ENCODE measurements at regions not wholly inside any gene's neighbourhood (a gene's known extent, or its start where the extent isn't known, plus 50 kb on each side); places are given as distances from the start of the nearest gene placed in this dataset.

DNA sequence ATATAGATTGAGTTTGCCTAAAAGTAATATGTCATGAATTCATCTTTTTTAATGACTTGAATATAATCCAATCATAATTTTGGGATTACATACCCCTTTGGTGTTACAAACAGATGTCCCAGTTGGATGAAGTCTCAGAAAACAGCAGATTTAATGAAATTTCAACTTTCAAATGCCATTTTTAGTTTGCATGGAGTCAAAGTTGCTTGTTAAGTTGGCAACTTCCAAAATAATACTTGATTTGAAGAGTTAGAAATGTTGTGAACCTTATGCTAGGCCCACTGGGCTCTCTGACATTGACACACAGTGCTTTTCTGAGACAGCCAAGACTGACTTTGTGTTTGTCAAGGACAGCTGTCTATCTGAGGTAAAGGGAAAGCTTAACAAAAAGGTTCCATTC is 248.1 kb downstream of the KIF20B start:
- Histone ChIP-seq H4K20me1 (ENCODE audit: low read depth, low read length) (no peaks in the 10 kb centered on the region), H3K9me2 (replicated peaks; ENCODE audit: insufficient read depth, low read length) (no peaks in the 10 kb centered on the region), H3F3A (ENCODE audit: insufficient read depth) (no peaks in the 10 kb centered on the region), H3K36me3 (ENCODE audit: low read length) (no peaks in the 10 kb centered on the region), H3K79me2 (ENCODE audit: insufficient read depth, low read length) (no peaks in the 10 kb centered on the region), H3K27ac (ENCODE audit: low read depth, low read length) (no peak overlapping the region), H2AFZ (ENCODE audit: low read depth, low read length, severe bottlenecking) (no peak overlapping the region), H3K4me2 (ENCODE audit: low read depth, low read length, poor library complexity, severe bottlenecking) (no peak overlapping the region), H3K27me3 (ENCODE audit: low read length) (no peaks in the 10 kb centered on the region), H3K4me3 (ENCODE audit: insufficient read depth, low read length, poor library complexity, severe bottlenecking) (no peak overlapping the region), H3K9me3 (ENCODE audit: insufficient read depth, low read length) (no peaks in the 10 kb centered on the region), H3K9ac (ENCODE audit: low read length) (no peak overlapping the region)
- TF ChIP-seq, protein P1, sequence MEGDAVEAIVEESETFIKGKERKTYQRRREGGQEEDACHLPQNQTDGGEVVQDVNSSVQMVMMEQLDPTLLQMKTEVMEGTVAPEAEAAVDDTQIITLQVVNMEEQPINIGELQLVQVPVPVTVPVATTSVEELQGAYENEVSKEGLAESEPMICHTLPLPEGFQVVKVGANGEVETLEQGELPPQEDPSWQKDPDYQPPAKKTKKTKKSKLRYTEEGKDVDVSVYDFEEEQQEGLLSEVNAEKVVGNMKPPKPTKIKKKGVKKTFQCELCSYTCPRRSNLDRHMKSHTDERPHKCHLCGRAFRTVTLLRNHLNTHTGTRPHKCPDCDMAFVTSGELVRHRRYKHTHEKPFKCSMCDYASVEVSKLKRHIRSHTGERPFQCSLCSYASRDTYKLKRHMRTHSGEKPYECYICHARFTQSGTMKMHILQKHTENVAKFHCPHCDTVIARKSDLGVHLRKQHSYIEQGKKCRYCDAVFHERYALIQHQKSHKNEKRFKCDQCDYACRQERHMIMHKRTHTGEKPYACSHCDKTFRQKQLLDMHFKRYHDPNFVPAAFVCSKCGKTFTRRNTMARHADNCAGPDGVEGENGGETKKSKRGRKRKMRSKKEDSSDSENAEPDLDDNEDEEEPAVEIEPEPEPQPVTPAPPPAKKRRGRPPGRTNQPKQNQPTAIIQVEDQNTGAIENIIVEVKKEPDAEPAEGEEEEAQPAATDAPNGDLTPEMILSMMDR (IDR thresholded peaks at IDR 0.05; ENCODE audit: insufficient read depth, low read length, poor library complexity, severe bottlenecking), result no peak
- TF ChIP-seq EZH2phosphoT487 (conservative IDR thresholded peaks at IDR 0.05; ENCODE audit: low read length), result no peak

DNA sequence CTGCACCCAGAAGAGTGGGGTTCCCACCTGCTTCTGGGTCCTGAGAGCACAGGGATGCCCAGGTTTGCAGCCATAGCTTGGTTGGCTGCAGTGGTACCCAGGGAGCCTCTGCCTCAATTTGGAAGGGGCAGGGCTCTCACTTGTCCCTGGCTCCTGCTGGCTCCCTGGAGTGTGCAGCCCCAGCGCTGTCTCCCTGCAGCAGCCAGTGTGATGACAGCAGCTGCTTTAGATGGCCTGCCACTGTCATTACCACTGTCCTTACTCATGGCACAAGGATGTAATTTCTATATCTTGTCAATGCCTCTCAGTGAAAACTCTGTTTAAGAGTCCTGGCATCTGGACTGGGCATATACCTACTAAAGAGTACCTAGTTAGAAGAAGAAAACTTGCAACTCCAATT is 250.9 kb downstream of the KIF20B start:
- Histone ChIP-seq H3F3A (ENCODE audit: insufficient read depth) (no peaks in the 10 kb centered on the region), H3K36me3 (ENCODE audit: low read length) (no peaks in the 10 kb centered on the region), H4K20me1 (ENCODE audit: low read depth, low read length) (no peaks in the 10 kb centered on the region), H3K27me3 (ENCODE audit: low read length) (no peaks in the 10 kb centered on the region), H3K79me2 (ENCODE audit: insufficient read depth, low read length) (no peaks in the 10 kb centered on the region), H3K9me2 (replicated peaks; ENCODE audit: insufficient read depth, low read length) (no peaks in the 10 kb centered on the region), H2AFZ (ENCODE audit: low read depth, low read length, severe bottlenecking) (no peak overlapping the region), H3K9me3 (ENCODE audit: insufficient read depth, low read length) (no peaks in the 10 kb centered on the region), H3K4me2 (ENCODE audit: low read depth, low read length, poor library complexity, severe bottlenecking) (no peak overlapping the region), H3K4me3 (ENCODE audit: insufficient read depth, low read length, poor library complexity, severe bottlenecking) (no peak overlapping the region), H3K9ac (ENCODE audit: low read length) (no peak overlapping the region), H3K27ac (ENCODE audit: low read depth, low read length) (no peak overlapping the region)
- TF ChIP-seq EZH2phosphoT487 (conservative IDR thresholded peaks at IDR 0.05; ENCODE audit: low read length), result no peak
- TF ChIP-seq, protein P1 (IDR thresholded peaks at IDR 0.05; ENCODE audit: insufficient read depth, low read length, poor library complexity, severe bottlenecking), result no peak

DNA sequence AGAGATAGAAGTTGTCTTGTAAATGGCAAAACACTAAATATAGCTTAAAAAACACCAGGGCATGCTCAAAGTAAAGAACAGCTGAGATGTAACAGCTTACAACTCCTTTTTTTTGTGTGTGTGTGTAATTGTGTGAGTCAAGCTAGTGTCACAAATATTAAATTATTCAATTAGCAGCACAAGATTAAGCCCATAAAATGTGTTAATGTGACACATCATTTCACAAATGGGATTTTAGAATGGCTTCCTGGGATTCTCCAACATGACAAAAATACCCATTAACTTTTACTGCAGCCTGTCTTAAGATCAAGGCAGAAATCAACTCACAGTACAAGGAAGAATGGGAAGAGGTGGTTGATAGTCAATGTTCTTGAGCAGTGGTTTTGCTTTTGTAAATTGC is 251.4 kb downstream of the KIF20B start:
- Histone ChIP-seq H3K9me3 (ENCODE audit: insufficient read depth, low read length) (no peaks in the 10 kb centered on the region), H3K36me3 (ENCODE audit: low read length) (no peaks in the 10 kb centered on the region), H3K9me2 (replicated peaks; ENCODE audit: insufficient read depth, low read length) (no peaks in the 10 kb centered on the region), H3K4me3 (ENCODE audit: insufficient read depth, low read length, poor library complexity, severe bottlenecking) (no peak overlapping the region), H3F3A (ENCODE audit: insufficient read depth) (no peaks in the 10 kb centered on the region), H3K27ac (ENCODE audit: low read depth, low read length) (no peak overlapping the region), H3K4me2 (ENCODE audit: low read depth, low read length, poor library complexity, severe bottlenecking) (no peak overlapping the region), H3K79me2 (ENCODE audit: insufficient read depth, low read length) (no peaks in the 10 kb centered on the region), H3K27me3 (ENCODE audit: low read length) (no peaks in the 10 kb centered on the region), H2AFZ (ENCODE audit: low read depth, low read length, severe bottlenecking) (no peak overlapping the region), H3K9ac (ENCODE audit: low read length) (no peak overlapping the region), H4K20me1 (ENCODE audit: low read depth, low read length) (no peaks in the 10 kb centered on the region)
- TF ChIP-seq, protein P1 (IDR thresholded peaks at IDR 0.05; ENCODE audit: insufficient read depth, low read length, poor library complexity, severe bottlenecking), result no peak
- TF ChIP-seq EZH2phosphoT487 (conservative IDR thresholded peaks at IDR 0.05; ENCODE audit: low read length), result no peak

Measured in SU-DHL-6 (cell line).